Smooth muscle cell of the brain vasculature (primary cell): ENCODE measurements at regions not wholly inside any gene's neighbourhood (a gene's known extent, or its start where the extent isn't known, plus 50 kb on each side); places are given as distances from the start of the nearest gene placed in this dataset.

Source experiments
- DNase-seq: peaks from one replicate; pipeline ENCODE4 v3.0.0-alpha.2; 2012; ENCODE audit warnings: low read depth, low spot score

- no peak for DNase-seq
These were observed 208.6 kb downstream of the CTTN start for GRCh38 chr11:70606951-70607330.

DNA sequence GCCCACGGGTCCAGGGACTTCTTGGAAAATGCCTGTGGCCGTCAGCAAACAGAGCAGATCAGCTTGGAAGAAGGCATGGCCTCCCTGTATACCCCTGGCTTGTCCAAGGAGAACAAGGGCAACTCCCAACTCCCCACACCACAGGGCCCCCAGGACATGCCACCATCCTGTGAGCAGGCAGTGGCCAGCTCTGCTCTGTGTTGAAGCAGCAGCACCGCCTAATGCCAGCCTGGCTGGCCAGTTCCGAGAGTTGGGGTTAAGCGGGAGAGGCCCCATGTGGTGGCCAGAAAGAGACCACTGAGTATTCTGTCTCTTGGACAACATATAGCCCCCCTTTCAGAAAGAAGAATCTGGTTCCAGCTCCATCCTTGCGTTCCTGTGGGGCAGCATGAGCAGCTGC, 209.2 kb downstream of the CTTN start:
- DNase-seq: no peak

GRCh38 chr11:70608568-70609470, 210.5 kb downstream of the CTTN start:
- no peak for DNase-seq

DNA sequence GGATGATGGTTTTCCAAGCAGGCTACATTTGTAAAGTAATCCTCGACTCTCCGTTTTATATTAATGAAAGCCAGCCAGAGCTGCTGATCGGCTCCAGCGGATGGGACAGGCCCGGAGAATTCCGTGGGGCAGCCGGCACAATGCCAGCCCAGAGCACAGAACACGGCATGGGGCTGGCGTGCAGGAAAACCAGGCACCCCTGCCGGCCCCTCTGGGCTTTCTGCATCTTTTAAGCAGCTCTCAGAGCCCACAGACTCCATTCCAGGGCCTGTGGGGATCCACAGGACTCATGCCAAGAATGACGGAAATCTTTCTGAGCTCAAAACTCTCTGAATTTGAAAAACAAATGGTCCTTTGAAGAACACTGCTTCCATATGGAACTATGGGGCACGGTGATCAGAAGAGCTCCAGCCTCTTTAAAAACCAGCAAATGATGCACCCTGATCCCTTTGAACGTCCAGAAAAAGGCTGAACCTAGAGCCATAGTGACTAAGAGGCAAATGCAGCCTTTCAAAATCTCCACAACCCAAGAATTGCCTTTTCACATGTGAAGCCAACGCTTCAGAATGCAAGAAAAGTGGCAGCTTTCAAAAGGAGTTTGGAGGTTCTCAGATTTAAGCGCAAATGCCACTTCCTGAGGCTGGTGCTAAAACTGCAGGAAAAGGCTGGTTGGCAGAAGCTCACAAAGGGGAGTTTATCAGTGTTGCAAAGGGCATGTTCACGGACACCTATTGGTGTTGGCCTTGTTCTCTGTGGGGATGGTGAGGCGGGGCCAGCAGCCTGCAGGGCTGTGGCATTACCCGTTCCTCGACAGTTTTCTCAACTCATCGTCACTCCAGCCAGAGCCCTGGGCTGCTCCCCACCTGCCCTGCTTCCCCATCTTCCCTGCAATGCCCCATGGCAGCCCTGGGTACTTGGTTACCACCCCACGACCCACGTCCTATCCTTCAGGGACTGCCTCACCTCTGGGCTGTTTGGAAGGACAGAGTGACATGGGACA, 212.5 kb downstream of the CTTN start:
- DNase-seq: peak; percentile 17

- DNase-seq: no peak
These were observed 213.5 kb downstream of the CTTN start for GRCh38 chr11:70611821-70612220.

DNA sequence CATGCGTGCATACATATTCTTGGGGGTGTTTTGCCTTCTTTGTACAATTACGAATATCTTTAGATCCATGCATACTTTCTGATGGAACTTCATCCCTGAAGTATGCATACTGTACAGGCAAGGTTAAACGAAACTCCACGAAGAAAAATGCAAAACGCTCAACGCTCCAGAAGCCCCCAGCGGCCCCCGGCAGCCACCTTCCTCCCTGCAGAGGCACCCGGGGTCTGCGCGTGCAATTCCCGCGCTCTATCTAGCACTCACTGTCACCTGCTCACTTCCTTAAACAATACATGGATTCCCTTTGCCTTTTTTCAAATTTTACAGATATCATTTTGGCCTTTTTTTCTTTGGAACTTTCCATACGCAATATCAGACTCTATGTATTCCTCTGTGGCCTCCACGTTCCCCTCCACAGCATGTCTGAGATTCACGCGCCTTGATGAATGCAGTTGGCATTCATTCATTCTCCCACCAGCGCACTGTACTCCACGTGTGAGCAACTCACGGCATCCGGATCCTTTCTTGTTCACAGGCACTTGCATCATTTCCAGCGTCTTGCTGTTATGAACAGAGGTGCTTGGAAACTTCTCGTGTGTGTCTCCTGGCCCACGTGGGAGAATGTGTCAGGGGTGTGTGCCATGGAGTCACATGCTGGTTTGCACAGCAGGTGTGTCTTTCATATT, 214.3 kb downstream of the CTTN start:
- DNase-seq: no peak

GRCh38 chr11:70614034-70614681, 215.8 kb downstream of the CTTN start:
- no peak for DNase-seq

DNA sequence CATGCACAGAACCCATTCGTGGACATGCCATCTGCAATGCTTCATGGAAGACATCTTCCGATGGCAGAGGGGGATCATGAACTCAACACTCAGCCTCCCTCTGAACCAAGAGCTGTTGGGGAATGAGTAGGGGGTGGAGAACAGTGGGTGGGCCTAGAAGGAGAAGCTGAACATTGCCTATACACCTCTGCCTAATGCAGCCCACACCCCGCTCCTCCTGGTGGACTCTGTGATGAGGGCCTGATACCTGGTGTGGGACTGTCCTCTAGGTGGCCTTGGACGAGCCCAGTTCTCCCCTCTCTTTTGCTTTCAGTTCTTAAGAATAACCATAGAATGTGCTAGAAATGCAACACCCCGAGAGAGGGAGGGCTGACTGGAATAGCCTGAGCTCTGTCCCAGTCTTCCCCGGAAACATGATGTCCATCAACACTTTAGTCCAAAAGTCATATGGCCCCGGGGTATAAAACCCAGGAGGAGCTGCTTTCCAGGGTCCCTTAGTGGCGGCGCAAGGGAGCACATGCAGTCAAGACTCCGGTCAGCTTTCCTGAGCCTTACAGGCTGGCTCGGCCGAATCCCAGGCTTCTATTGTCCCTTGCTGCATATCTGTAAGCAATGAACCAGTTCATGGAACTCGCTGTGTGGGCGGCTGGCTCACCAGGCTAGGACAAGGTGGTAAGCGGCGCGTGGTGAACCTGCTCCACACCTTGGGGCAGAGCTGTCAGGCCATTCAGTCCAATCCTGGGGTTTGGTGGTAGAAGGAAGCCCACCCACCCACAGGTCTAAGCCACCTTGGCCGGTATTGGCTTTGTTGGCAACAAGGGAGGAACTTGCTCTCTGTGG, 216.9 kb downstream of the CTTN start:
- DNase-seq: no peak

DNA sequence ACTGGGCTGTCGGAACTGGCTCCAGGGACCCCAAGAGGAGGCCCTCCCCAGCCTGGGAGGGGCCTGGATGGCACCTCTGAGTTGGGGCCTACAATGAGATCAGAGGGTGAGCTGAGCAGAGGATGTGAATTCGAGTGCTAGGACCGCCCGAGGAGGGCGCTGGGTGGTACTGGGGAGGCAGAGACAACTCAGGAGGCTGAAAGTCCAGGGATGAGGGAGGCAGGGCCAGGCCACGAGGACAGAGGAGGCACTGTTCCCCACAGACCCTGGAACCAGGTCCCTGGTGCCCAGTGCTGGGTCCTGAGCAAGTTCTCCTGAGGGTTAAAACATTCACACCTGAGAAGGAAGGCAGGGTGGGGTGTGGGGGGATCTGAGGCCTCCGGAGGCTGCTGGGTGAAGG, 218.0 kb downstream of the CTTN start:
- no peak for DNase-seq

- DNase-seq: no peak
These were observed 218.8 kb downstream of the CTTN start for GRCh38 chr11:70616938-70617654.

- DNase-seq: no peak
These were observed 220.2 kb downstream of the CTTN start for GRCh38 chr11:70618431-70619101.

- DNase-seq: no peak
These were observed 221.3 kb downstream of the CTTN start for GRCh38 chr11:70619591-70619990.

GRCh38 chr11:70620510-70621184, 222.3 kb downstream of the CTTN start:
- no peak for DNase-seq

DNA sequence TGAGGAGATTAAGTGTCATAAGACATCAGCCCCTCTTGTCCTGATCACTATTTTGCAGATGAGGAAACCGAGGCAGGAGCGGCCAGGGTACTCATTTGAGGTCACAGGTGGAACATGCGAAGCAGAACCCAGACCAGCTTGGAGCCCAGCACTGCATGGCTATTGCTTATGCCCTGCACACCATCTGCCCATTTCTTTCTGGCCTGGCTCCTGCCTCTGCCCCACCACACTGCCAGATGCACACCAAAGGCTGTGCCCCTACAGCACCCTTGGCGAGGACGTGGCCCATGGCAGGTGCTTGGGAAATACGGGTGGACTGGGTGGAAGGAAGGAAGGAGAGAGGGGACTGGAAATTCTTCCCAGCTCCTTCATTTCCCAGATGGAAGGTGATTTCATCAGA, 222.9 kb downstream of the CTTN start:
- no peak for DNase-seq

- no peak for DNase-seq
These were observed 223.8 kb downstream of the CTTN start for GRCh38 chr11:70622091-70622490.

DNA sequence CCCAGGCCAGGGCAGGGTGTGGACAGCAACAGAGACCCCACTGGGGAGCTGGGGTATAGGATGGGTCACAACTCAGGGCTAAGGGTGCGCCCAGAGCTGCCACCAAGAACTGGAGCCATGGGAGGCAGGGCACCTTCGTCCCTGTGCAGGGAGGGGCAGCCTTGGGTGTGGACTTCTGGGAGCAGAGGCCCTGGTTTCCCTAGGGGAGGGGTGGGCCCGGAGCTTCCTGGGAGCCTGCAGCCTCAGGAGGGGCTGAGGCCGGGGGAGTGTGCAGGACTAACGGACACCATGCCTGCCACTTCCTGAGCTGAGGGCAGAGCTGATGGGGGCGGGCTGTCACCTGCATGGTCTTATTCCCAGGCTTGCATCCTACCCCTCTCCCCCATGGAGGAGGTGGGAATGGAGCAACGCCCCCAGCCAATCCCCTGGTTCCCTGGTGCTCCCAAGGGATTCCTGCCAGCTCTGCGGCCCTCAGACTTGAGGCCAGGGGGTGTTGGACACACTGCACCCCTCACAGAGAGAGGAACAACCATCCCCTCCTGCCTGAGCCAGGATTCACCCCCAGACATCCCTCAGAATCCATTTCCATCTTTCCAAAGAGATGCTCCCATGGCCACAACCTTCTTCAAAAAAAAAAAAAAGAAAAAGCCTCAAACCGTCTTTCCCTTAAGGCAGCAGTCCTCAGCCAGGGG, 225.7 kb downstream of the CTTN start:
- DNase-seq: no peak

GRCh38 chr11:70624598-70624993, 226.3 kb downstream of the CTTN start:
- DNase-seq: no peak

DNA sequence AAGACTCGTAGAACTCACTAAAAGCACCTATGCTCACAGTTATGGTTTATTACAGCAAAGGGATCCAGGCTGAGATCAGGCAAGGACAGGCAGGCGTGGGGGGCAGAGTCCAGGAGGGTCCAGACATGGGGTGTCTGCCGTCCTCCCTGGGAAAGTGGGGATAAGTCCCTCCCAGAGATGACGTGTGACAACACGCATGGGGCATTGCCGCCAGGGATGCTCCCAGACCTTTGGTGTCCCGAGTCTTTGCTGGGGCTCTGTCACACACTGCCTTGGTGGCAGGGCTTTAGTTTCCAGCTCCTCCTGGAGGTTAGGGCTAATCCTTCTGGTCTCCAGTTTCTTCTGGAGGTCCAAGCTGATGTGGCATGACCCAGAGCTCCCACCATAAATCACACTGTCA, 226.7 kb downstream of the CTTN start:
- no peak for DNase-seq
